ENCODE measurements at regions not wholly inside any gene's neighbourhood (a gene's known extent, or its start where the extent isn't known, plus 50 kb on each side); places are given as distances from the start of the nearest gene placed in this dataset.

DNA sequence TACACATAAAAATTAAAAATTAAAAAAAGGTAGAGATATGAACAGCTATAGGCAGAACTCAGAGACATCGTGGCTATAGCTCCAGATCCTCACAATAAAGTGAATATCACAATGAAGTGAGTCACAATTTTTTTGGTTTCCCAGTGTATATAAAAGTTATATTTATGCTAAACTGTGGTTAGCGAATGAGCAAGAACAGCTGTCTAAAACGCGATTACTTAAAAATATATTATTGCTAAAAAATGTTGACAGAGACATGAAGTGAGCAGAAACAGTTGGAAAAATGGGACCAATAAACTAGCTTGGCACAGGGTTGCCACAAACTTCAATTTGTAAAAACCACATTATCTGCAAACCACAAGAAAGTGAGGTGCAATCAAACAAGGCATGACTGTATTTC lies 551.7 kb upstream of the NETO1 start:
- no peaks in the 10 kb centered on the region for H3K27me3 ChIP-seq (ENCODE audit: insufficient read depth)
- H3K4me1 ChIP-seq (ENCODE audit: insufficient read depth) = no peaks in the 10 kb centered on the region
- H3K9me3 Mint-ChIP-seq = no peaks in the 10 kb centered on the region
- H3K4me3 ChIP-seq = no peak overlapping the region
- no peak overlapping the region for H3K27ac ChIP-seq (ENCODE audit: low read depth)
- H3K27me3 Mint-ChIP-seq (ENCODE audit: insufficient read depth, low read depth, poor library complexity) = peaks cover 2% of the 10 kb centered on the region
- TF ChIP-seq STAT1 (IDR thresholded peaks at IDR 0.05; ENCODE audit: unreplicated experiment) (no peak), EZH2phosphoT487 (IDR thresholded peaks at IDR 0.05; ENCODE audit: unreplicated experiment) (no peak), ETS1 (IDR thresholded peaks at IDR 0.05) (no peak), ZNF114 (CRISPR knock-in tag; IDR thresholded peaks at IDR 0.05) (no peak), JUNB (IDR thresholded peaks at IDR 0.05; ENCODE audit: unreplicated experiment) (no peak), NANOG (IDR thresholded peaks at IDR 0.05; ENCODE audit: borderline replicate concordance) (no peak), CTCF (conservative IDR thresholded peaks at IDR 0.05; ENCODE audit: low read depth in 2 of 2) (no peak), ZNF331 (CRISPR knock-in tag; IDR thresholded peaks at IDR 0.05; ENCODE audit: low read depth) (no peak)
- no peak overlapping the region for H3K27ac Mint-ChIP-seq
- H3K36me3 ChIP-seq (ENCODE audit: insufficient read depth) = no peaks in the 10 kb centered on the region
- H3K9me2 ChIP-seq (ENCODE audit: insufficient read depth) = no peaks in the 10 kb centered on the region
- no peaks in the 10 kb centered on the region for H4K20me1 ChIP-seq (replicated peaks; ENCODE audit: insufficient read depth)
- H3K79me2 ChIP-seq (replicated peaks; ENCODE audit: insufficient read depth) = no peaks in the 10 kb centered on the region
- no peak for DNase-seq (ENCODE audit: low spot score)
- H3K4me1 Mint-ChIP-seq = no peaks in the 10 kb centered on the region
- no peak overlapping the region for H3K4me3 Mint-ChIP-seq
- H3F3A ChIP-seq (replicated peaks; ENCODE audit: low read depth) = no peaks in the 10 kb centered on the region
- H3K4me2 ChIP-seq = no peak overlapping the region
- no peak overlapping the region for H2AFZ ChIP-seq
- H3K36me3 Mint-ChIP-seq (ENCODE audit: low read depth) = no peaks in the 10 kb centered on the region
- no peak for ATAC-seq

- H3K9me2 ChIP-seq (ENCODE audit: insufficient read depth) = no peaks in the 10 kb centered on the region
- Mint-ChIP-seq H3K36me3 (ENCODE audit: low read depth) (no peaks in the 10 kb centered on the region), H3K4me1 (no peaks in the 10 kb centered on the region), H3K4me3 (no peak overlapping the region), H3K27ac (no peak overlapping the region), H3K27me3 (ENCODE audit: insufficient read depth, low read depth, poor library complexity) (peaks cover 2% of the 10 kb centered on the region), H3K9me3 (no peaks in the 10 kb centered on the region)
- H3F3A ChIP-seq (replicated peaks; ENCODE audit: low read depth) = no peaks in the 10 kb centered on the region
- no peaks in the 10 kb centered on the region for H4K20me1 ChIP-seq (replicated peaks; ENCODE audit: insufficient read depth)
- H3K4me2 ChIP-seq = no peak overlapping the region
- H3K4me1 ChIP-seq (ENCODE audit: insufficient read depth) = no peaks in the 10 kb centered on the region
- DNase-seq (ENCODE audit: low spot score) = no peak
- H3K4me3 ChIP-seq = no peak overlapping the region
- no peaks in the 10 kb centered on the region for H3K79me2 ChIP-seq (replicated peaks; ENCODE audit: insufficient read depth)
- no peaks in the 10 kb centered on the region for H3K27me3 ChIP-seq (ENCODE audit: insufficient read depth)
- H3K36me3 ChIP-seq (ENCODE audit: insufficient read depth) = no peaks in the 10 kb centered on the region
- no peak overlapping the region for H3K27ac ChIP-seq (ENCODE audit: low read depth)
- ATAC-seq = no peak
- no peak overlapping the region for H2AFZ ChIP-seq
- TF ChIP-seq STAT1 (IDR thresholded peaks at IDR 0.05; ENCODE audit: unreplicated experiment) (no peak), JUNB (IDR thresholded peaks at IDR 0.05; ENCODE audit: unreplicated experiment) (no peak), CREB1 (CRISPR knock-in tag; IDR thresholded peaks at IDR 0.05; ENCODE audit: low read depth) (no peak), POLR2AphosphoS5 (IDR thresholded peaks at IDR 0.05; ENCODE audit: low read depth) (no peak), ETS1 (IDR thresholded peaks at IDR 0.05) (no peak), ZNF331 (CRISPR knock-in tag; IDR thresholded peaks at IDR 0.05; ENCODE audit: low read depth) (no peak), EZH2 (IDR thresholded peaks at IDR 0.05; ENCODE audit: low read depth, unreplicated experiment) (no peak)
- TF ChIP-seq, protein P1, sequence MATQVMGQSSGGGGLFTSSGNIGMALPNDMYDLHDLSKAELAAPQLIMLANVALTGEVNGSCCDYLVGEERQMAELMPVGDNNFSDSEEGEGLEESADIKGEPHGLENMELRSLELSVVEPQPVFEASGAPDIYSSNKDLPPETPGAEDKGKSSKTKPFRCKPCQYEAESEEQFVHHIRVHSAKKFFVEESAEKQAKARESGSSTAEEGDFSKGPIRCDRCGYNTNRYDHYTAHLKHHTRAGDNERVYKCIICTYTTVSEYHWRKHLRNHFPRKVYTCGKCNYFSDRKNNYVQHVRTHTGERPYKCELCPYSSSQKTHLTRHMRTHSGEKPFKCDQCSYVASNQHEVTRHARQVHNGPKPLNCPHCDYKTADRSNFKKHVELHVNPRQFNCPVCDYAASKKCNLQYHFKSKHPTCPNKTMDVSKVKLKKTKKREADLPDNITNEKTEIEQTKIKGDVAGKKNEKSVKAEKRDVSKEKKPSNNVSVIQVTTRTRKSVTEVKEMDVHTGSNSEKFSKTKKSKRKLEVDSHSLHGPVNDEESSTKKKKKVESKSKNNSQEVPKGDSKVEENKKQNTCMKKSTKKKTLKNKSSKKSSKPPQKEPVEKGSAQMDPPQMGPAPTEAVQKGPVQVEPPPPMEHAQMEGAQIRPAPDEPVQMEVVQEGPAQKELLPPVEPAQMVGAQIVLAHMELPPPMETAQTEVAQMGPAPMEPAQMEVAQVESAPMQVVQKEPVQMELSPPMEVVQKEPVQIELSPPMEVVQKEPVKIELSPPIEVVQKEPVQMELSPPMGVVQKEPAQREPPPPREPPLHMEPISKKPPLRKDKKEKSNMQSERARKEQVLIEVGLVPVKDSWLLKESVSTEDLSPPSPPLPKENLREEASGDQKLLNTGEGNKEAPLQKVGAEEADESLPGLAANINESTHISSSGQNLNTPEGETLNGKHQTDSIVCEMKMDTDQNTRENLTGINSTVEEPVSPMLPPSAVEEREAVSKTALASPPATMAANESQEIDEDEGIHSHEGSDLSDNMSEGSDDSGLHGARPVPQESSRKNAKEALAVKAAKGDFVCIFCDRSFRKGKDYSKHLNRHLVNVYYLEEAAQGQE (IDR thresholded peaks at IDR 0.05; ENCODE audit: unreplicated experiment) = no peak
These were observed 546.8 kb upstream of the NETO1 start for GRCh38 chr18:73414598-73414997.

All from GM23338 (cell line).